GM21381 (cell line): ENCODE measurements at regions not wholly inside any gene's neighbourhood (a gene's known extent, or its start where the extent isn't known, plus 50 kb on each side); places are given as distances from the start of the nearest gene placed in this dataset.

Source experiments
- ATAC-seq: cut with Tn5 transposase; IDR thresholded peaks from one replicate; pipeline ENCODE4 v1.9.1; 2021; ENCODE audit warnings: mild to moderate bottlenecking, moderate library complexity; ENCODE audit not compliant: unreplicated experiment

GRCh38 chr10:94085766-94086437 is 92.2 kb downstream of the PLCE1 start:
- no peak for ATAC-seq

GRCh38 chr10:94088926-94089381 is 95.2 kb downstream of the PLCE1 start:
- no peak for ATAC-seq

GRCh38 chr10:94091649-94092048 is 97.9 kb downstream of the PLCE1 start:
- ATAC-seq: no peak

- no peak for ATAC-seq
Observed at GRCh38 chr10:94092848-94093247, 99.1 kb downstream of the PLCE1 start.

GRCh38 chr10:94093286-94093905 is 99.7 kb downstream of the PLCE1 start:
- ATAC-seq: no peak

GRCh38 chr10:94094540-94094939 is 100.8 kb downstream of the PLCE1 start:
- ATAC-seq: no peak

- ATAC-seq: no peak
Observed at GRCh38 chr10:94097656-94098055, 103.9 kb downstream of the PLCE1 start.

- ATAC-seq: no peak
Observed at GRCh38 chr10:94098896-94099295, 105.2 kb downstream of the PLCE1 start.

- no peak for ATAC-seq
Observed at GRCh38 chr10:94101894-94102293, 108.2 kb downstream of the PLCE1 start.

GRCh38 chr10:94102436-94102835 is 108.7 kb downstream of the PLCE1 start:
- ATAC-seq: no peak

- ATAC-seq: no peak
Observed at GRCh38 chr10:94103192-94103591, 109.5 kb downstream of the PLCE1 start.

- no peak for ATAC-seq
Observed at GRCh38 chr10:94103801-94104221, 110.1 kb downstream of the PLCE1 start.

GRCh38 chr10:94104316-94105000 is 110.7 kb downstream of the PLCE1 start:
- no peak for ATAC-seq

GRCh38 chr10:94105226-94105625 is 111.5 kb downstream of the PLCE1 start:
- no peak for ATAC-seq

GRCh38 chr10:94107191-94107590 is 113.5 kb downstream of the PLCE1 start:
- ATAC-seq: no peak

- no peak for ATAC-seq
Observed at GRCh38 chr10:94108200-94108599, 114.5 kb downstream of the PLCE1 start.

- no peak for ATAC-seq
Observed at GRCh38 chr10:94111367-94111766, 117.6 kb downstream of the PLCE1 start.

- no peak for ATAC-seq
Observed at GRCh38 chr10:94112321-94112720, 118.6 kb downstream of the PLCE1 start.

GRCh38 chr10:94115725-94116124 is 122.0 kb downstream of the PLCE1 start:
- ATAC-seq: no peak

GRCh38 chr10:94116848-94117247 is 123.1 kb downstream of the PLCE1 start:
- no peak for ATAC-seq

- no peak for ATAC-seq
Observed at GRCh38 chr10:94122211-94122610, 128.5 kb downstream of the PLCE1 start.
